Mucosa of gallbladder (tissue), 1 donor: ENCODE measurements at regions not wholly inside any gene's neighbourhood (a gene's known extent, or its start where the extent isn't known, plus 50 kb on each side); places are given as distances from the start of the nearest gene placed in this dataset.

Experiments
- DNase-seq: peaks from one replicate; pipeline ENCODE4 v3.0.0-alpha.2; 2020; ENCODE audit warnings: low spot score
- donor health status: DM: no; HTN: no; CAD: no.

- DNase-seq = no peak
Measured at GRCh38 chr1:187306710-187307415, 478.1 kb downstream of the PLA2G4A start.

- DNase-seq = no peak
Measured at GRCh38 chr1:187310038-187310631, 481.4 kb downstream of the PLA2G4A start.

GRCh38 chr1:187313115-187313514 is 484.4 kb downstream of the PLA2G4A start:
- no peak for DNase-seq

GRCh38 chr1:187326557-187326956 is 497.8 kb downstream of the PLA2G4A start:
- DNase-seq = no peak

- DNase-seq = no peak
Measured at GRCh38 chr1:187336441-187337168, 507.9 kb downstream of the PLA2G4A start.

- DNase-seq = no peak
Measured at GRCh38 chr1:187338762-187339412, 510.1 kb downstream of the PLA2G4A start.

GRCh38 chr1:187342495-187342894 is 513.7 kb downstream of the PLA2G4A start:
- no peak for DNase-seq

- no peak for DNase-seq
Measured at GRCh38 chr1:187374082-187374481, 545.3 kb downstream of the PLA2G4A start.

- no peak for DNase-seq
Measured at GRCh38 chr1:187374742-187375141, 546.0 kb downstream of the PLA2G4A start.

- DNase-seq = no peak
Measured at GRCh38 chr1:187383366-187383765, 554.6 kb downstream of the PLA2G4A start.

- DNase-seq = no peak
Measured at GRCh38 chr1:187384504-187384903, 555.8 kb downstream of the PLA2G4A start.

- DNase-seq = no peak
Measured at GRCh38 chr1:187390215-187390818, 561.6 kb downstream of the PLA2G4A start.

- DNase-seq = no peak
Measured at GRCh38 chr1:187396226-187396625, 567.5 kb downstream of the PLA2G4A start.

- DNase-seq = no peak
Measured at GRCh38 chr1:187396929-187397796, 568.4 kb downstream of the PLA2G4A start.

GRCh38 chr1:187408212-187409004 is 579.7 kb downstream of the PLA2G4A start:
- no peak for DNase-seq

- no peak for DNase-seq
Measured at GRCh38 chr1:187409341-187409740, 580.6 kb downstream of the PLA2G4A start.

- no peak for DNase-seq
Measured at GRCh38 chr1:187411118-187411517, 582.4 kb downstream of the PLA2G4A start.

- DNase-seq = no peak
Measured at GRCh38 chr1:187413405-187414169, 584.8 kb downstream of the PLA2G4A start.

GRCh38 chr1:187415065-187415464 is 586.3 kb downstream of the PLA2G4A start:
- DNase-seq = no peak
